SW480 (cell line): ENCODE measurements at regions not wholly inside any gene's neighbourhood (a gene's known extent, or its start where the extent isn't known, plus 50 kb on each side); places are given as distances from the start of the nearest gene placed in this dataset.
A peak's percentile ranks its signal among the peaks of the same experiment; 100 is the strongest.
"Not testable (repeated sequence)": the region's sequence is repeated elsewhere in the genome, so short reads cannot be mapped to it uniquely, and the experiment has no call there.

Experiments used
- DNase-seq: peaks from one replicate; pipeline ENCODE4 v3.0.0-alpha.2; 2016; ENCODE audit warnings: low spot score

- DNase-seq, result not testable (repeated sequence)
These were observed 94.5 kb upstream of the TRIM77 start for GRCh38 chr11:89615642-89616041.

DNA sequence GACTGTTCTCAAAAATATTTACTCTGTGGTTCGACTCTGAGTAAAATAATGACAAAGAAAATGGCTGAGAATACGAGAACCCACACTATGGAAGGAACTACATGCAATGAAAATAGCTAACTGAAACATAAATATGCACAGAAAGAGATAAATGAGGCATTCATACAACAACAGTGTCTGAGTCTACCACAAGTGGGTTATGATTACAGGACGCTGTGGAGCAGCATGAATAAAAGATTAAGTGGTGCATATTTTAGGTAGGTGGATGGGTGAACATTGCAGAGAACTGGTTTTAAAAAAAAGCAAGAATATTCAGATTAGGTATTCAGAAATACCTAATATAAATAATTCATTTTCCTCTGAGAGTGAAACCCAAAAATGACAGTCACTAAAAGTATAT, 93.9 kb upstream of the TRIM77 start:
- not testable (repeated sequence) for DNase-seq

DNA sequence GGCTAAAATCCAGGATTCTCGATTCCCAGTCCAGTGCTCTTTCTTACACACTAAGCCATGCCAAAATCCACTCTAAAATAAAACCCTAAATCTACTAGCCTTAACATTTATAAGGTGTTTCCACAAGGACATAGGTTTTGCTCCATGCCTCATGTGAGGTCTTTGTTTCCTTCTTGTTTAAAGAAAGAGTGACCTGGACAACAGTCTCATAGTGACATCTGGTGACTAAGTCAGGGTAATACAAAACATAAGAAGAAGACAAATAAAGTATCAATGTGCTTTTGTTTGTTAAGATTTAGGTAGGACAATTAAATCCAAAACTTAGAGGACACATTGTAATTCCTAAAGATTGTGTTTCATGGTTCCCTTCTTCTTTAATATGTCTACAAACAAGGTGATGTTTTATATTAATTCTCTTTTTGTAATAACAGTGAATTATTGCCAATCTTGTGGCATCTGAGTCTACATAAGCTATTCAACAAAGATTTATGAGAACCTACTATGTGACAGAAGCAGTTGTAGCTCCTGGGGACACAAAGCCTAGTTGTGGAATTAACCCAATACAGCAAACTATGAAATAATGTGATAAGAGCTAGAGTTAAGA, 93.0 kb upstream of the TRIM77 start:
- peak; percentile 22 for DNase-seq

DNA sequence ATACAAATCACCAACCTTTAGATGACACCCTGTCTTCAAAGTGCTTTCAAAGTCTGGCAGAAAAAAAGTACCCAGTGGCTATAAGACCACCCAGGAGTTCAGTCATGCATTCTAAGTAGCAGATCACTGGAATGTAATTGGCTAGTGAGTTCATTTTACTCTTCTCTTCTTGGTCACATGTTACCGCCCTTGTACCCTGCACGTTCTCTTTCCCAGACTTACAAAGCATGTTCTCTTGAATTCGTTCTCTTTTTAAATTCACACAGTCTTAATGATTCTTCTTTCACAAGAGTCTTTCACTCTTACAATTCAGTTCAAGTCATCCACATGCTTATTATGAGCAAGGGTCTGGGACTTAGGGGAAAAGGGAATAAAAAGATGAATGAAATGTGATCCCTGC, 89.4 kb upstream of the TRIM77 start:
- not testable (repeated sequence) for DNase-seq

GRCh38 chr11:89625171-89625570, 84.9 kb upstream of the TRIM77 start:
- no peak for DNase-seq

GRCh38 chr11:89626366-89626765, 83.7 kb upstream of the TRIM77 start:
- DNase-seq, result no peak

DNA sequence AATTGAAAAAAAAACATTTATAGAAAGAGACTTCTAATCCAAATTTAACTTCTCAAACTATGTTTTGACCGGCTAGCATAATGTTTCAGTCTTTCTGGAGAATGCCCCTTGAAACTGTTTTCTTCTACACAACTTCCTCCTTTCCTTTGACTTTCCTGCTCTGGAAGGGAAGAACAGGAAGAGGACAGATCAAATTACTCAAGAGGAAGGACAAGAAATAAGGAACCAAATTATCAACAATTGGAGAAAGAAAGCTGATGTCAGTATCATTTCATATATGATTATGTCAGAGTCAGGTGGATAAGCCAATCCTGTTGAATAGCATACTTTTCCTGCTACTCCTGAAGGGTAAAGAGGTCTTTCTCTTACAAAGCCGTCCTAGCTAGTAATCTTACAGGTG, 83.2 kb upstream of the TRIM77 start:
- DNase-seq, result not testable (repeated sequence)

DNA sequence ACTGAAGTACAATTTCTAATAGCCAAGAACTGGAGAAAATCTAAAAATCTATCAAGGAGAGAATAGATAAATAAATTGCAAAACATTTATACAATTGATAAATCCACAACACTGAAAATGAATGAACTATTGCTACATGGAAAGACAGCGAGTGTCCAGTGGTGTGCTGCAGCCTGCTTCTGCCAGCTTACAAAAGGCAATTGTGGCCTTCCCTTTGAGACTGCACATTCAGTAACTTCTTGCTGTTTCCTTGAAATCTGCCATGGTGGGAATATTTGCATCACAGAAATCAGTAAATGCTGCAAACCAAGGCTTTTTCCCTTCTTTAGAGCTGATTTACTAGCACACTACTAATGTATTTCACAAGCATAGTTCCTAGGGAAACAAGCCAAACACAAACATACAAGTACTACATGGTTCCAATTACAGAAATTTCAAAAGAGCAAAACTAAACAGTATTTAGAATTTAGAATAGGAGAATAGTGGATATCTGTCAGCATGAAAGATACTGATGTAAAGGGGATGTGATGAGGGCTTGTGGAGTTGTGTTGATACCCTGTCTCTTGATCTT, 76.9 kb upstream of the TRIM77 start:
- no peak for DNase-seq

DNA sequence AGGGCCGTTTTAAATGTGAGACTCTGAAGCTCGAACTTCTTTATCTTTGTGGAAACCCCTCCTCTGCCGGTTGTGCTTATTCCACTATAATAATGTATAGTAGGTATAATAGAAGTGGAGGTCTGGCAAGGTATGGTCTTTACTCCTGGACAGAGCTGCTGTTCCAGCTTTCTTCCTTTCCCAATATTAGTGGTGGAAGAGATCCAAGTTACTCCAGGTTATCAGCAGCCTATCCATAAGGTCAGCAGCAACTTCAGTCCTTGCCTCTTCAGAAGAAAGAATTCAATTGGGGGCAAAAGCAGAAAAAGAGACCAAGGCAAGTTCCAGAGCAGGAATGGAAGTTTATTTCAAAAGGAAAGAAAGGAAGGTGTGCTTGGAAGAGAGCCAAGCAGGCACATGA, 69.3 kb upstream of the TRIM77 start:
- DNase-seq, result not testable (repeated sequence)

GRCh38 chr11:89648232-89648631, 61.9 kb upstream of the TRIM77 start:
- not testable (repeated sequence) for DNase-seq

DNA sequence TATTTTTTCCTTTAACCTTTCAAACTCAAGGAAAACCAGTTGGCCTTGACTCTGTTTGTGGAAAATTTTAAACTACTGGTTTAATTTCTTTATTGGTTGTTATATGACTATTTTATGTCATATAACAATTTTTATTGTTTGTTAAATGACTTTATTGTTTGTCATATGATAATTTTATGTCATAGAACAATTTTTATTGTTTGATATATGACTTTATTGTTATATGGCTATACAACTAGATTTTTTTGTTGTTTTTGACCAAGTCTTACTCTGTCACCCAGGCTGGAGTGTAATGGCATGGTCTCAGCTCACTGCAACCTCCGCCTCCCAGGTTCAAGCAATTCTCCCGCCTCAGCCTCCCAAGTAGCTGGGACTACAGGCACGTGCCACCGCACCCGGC, 61.1 kb upstream of the TRIM77 start:
- DNase-seq, result not testable (repeated sequence)

GRCh38 chr11:89654669-89655068, 55.4 kb upstream of the TRIM77 start:
- DNase-seq, result not testable (repeated sequence)

DNA sequence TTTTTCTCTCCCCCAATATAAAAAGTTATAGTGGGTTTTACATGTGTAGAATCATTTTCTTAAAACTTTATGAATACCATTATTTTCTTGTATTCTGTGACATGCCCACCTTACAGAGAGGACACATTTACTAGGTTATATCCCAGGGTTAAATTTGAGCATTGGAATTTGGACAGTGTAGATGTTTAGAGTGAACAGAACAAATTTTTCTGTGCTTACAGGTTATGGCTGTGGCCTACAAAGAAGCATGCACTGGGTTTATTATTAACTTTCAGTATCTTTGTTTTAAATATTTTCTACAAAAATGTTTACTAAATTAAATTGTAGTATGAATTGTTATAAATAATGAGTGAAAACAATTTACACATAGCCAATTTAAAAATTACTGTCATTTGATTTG, 51.3 kb upstream of the TRIM77 start:
- DNase-seq, result not testable (repeated sequence)

DNA sequence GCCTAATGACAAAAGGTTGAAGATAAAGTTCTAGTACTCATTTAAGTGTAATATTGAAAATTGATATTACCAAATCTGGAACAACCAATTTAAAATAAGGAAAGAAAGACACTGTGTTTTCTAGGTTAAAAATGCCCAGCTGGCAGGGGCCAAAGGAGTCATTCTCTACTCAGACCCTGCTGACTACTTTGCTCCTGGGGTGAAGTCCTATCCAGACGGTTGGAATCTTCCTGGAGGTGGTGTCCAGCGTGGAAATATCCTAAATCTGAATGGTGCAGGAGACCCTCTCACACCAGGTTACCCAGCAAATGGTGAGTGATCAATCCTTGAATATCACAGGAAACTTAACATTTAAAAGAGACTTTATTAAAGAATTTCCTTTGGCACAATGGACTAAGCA, 50.7 kb upstream of the TRIM77 start:
- not testable (repeated sequence) for DNase-seq

- DNase-seq, result no peak
These were observed 49.9 kb upstream of the TRIM77 start for GRCh38 chr11:89660234-89660633.
